Superior temporal gyrus (tissue), 1 donor: ENCODE measurements at regions not wholly inside any gene's neighbourhood (a gene's known extent, or its start where the extent isn't known, plus 50 kb on each side); places are given as distances from the start of the nearest gene placed in this dataset.
A peak's percentile ranks its signal among the peaks of the same experiment; 100 is the strongest.

Source experiments
- DNase-seq: peaks from one replicate; pipeline ENCODE4 v3.0.0-alpha.2; 2016; ENCODE audit errors: extremely low spot score

- no peak for DNase-seq
Measured at GRCh38 chr5:113902917-113903660, 389.6 kb downstream of the YTHDC2 start.

- no peak for DNase-seq
Measured at GRCh38 chr5:113909782-113910181, 396.3 kb downstream of the YTHDC2 start.

DNA sequence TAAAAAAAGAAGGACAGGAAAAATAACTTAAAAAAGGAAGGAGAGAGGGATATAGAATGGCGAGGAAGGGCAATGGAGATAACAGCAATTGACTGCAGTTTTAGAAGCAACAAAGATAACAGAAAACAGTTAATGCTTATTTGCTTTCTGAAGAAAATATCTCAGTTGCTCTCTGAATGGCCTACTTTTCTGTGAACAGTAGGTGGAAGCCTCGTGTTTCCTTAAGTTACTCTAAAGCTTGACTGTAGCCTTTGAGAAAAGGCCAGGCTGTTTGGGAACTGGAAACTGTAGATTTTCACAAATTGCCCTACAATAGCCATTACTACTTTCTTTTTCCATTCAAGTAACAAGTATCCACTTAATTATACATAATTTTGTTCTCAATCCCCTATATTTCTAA lies 404.5 kb downstream of the YTHDC2 start:
- DNase-seq: no peak

GRCh38 chr5:113922343-113922742 lies 408.8 kb downstream of the YTHDC2 start:
- DNase-seq: no peak

DNA sequence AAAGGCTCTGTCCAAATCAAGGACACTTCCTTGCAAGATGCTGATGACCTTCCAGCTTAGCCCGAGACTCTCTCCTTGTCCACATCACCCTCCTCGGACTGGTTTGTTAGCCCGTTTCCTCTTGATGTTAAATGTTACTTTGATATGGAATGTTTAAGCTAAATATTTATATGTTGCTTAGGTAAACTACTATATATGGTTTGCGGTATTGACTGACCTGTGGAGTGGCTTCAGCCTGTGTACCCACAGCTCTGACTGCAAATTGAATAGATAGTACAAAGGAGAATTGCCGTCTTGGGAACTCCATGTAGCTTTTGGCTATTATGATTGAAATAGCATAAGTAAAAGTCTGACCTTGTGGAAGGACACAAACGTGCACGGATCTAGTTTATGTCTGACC lies 422.0 kb downstream of the YTHDC2 start:
- DNase-seq: no peak

GRCh38 chr5:113937301-113937700 lies 423.8 kb downstream of the YTHDC2 start:
- DNase-seq: no peak

GRCh38 chr5:113939988-113940387 lies 421.9 kb upstream of the KCNN2 start:
- DNase-seq: no peak

DNA sequence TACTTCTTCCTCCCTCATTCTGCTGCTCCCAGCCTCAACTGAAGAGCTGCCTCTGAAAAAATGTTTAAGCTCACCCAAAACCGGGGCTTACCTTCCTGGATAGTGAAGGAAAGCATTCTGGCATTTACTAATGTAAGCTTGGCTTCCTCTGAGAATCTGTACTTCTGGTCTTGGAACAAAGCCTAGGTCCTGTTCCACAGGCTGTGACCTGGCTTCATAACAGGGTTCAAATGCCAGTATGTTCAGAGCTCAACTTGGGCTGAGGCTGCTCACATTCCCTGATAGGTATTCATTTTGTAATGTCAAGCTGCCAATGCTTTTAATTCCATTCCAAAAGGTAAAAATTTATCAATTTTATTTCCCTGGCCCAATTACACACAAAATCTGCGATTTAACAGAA lies 411.7 kb upstream of the KCNN2 start:
- DNase-seq: no peak

GRCh38 chr5:113965225-113965624 lies 396.6 kb upstream of the KCNN2 start:
- no peak for DNase-seq

DNA sequence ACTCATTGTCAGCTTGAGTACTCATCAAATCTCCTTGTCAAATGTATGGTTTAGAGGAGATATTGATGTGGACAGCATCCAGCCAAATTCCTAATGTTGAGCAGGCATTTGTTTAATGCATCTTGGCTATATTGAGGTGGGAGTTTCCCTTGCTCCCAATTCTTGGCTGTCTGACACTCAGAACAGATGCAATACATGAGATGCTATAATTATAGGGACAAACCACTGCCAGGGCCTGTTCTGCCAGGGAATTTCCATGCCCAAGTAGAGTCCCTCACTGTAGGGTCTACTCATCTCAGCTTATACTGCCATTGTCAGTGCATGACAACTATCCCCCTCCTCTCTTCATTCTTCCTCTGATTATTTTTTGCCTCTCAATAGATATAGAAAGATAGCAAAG lies 392.0 kb upstream of the KCNN2 start:
- peak; percentile 35 for DNase-seq

DNA sequence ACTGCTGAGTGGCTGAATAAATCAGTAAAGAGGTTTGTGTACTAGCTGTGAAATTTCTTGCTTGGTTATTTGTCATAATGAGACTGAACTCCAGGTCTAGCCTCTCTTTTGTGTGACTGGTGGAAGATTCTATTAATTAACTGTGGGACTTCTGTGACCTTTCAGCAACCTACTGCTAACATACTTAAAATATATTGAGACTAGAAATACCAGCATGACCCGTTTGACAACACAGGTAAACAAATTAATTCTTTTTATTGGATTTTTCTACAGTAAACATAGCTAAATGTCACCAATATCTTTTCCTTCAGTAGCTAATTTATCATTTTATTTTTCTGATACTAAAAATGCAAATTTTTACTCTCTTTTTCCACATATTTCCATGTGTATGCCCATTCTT lies 390.4 kb upstream of the KCNN2 start:
- no peak for DNase-seq

- no peak for DNase-seq
Measured at GRCh38 chr5:113974976-113975375, 386.9 kb upstream of the KCNN2 start.

DNA sequence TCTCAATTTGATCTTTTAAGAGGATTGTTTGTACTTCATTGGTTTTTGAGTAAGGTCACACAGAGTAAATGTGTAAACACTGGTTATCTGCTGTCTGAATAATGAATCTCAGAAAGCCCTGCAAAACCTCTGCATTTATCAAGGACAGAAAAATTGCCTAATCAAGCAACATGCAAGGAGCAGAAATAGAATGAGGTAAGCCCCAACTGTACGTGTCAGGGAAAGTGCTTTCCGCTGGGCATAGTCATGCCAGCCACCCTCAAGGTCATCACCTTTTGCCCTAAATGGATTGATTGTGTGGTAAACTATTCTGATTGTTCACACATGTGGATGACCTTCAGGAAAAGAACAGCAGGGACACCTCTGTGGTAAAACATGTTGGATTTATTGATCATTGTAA lies 376.9 kb upstream of the KCNN2 start:
- no peak for DNase-seq

- DNase-seq: no peak
Measured at GRCh38 chr5:113985505-113985904, 376.4 kb upstream of the KCNN2 start.

- DNase-seq: no peak
Measured at GRCh38 chr5:113989278-113989912, 372.5 kb upstream of the KCNN2 start.

DNA sequence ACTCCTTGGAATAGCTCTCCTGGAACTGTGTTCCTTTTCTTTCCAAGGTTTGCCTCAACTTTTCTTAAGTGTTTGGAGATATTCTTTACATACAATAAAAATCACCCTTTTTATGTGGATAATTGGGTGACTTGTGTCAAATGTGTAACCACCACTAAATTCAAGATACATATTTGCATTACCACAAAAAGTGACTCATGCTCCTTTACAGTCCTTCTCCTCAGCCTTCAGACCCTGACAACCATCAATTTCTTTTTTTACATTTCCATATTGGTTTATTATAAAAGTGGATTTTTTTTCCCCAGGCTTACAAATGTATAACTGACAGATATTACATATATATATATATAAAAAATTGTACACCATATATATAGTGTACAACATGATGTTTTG lies 372.0 kb upstream of the KCNN2 start:
- DNase-seq: no peak

DNA sequence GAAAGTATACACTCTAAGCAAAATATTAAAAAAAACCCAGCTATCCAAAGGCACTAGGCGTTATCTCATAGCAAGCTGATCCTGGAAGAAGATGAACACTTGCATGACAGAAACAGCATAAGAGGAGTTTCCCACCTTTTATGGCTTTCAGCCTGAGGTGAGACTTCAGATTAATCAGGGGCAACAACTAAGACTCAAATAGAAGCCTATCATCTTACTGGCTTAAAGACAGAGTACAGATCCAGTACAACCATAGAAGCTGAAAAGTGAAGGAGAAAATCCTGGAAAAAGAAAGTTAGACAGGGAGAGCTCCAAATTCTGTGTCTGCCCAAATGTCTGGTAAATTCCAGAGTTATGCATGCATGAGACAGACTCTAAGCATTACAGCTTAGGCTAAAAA lies 360.8 kb upstream of the KCNN2 start:
- DNase-seq: no peak

DNA sequence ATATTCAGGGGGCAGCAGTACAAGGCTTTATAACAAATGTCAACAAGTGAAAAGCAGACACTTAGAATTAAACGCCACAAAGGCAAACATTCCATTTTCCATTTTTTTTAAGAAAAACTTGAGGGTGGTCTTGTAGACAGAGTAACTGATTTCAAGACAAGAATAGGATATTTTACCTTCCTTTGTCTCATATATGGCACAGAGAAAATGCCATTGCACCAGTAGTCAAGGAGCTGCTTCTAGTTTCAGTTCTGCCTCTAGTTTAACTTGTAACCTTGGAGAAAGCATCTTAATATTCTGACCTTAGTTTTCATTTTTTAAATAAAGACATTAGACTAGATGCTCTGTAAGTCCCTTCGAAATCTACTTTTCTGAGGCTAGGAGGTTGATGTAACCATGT lies 355.3 kb upstream of the KCNN2 start:
- DNase-seq: no peak

DNA sequence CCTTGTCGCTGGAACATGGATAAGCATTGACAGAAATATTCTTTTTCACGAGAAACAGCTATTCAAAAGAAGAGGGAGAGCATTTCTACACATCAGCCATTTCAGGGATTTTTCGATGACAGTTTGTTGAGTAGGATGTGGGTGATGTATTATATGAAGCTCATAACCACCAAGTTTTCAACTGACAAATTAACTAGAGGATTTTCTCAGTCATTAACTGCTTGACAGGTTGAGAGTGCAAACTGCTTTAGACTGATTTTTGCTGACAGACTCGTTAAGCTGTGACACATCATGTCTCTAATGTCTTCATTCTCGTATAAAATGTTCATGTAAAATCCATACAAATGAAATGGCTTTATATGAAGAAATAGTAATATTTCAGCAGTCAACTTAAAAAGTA lies 354.2 kb upstream of the KCNN2 start:
- no peak for DNase-seq

DNA sequence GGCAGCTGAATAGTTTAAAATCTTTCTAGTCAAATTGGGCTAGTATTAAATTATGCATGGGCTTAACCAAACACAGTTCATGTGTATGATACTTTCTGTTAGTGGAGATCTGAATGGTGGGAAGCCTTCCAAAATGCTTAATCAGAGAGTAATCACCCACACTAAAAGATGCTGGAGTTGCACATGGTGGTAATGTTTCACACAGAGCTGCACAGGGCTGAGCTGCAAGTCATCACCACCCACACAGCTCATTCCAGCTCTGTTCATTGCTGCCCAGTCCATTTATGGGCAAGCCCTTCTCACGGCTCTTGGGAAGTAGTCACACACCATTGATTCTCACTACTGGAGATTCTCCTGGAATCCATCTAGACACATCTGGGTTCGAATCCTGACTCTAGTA lies 351.5 kb upstream of the KCNN2 start:
- no peak for DNase-seq

DNA sequence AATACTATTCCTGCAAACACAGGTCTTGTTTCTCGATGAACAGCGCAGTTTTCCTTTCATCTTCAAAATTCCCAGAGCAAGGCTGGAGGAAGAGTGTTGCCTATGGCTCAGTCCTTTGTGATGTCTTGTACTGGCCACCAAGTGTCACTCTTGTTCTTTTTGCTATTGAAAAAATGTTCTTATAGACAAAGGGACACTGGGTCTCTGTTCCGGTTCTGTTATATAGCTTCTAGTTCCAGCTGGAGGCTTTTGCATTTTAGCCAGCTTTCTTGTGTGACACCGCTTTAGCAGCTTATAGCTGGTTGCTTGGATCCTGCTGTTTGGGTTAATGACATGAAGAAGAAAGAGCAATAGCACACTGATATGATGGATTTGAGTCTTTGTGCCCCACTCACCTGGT lies 343.7 kb upstream of the KCNN2 start:
- peak; percentile 76 for DNase-seq

GRCh38 chr5:114038756-114039155 lies 323.1 kb upstream of the KCNN2 start:
- DNase-seq: no peak

- DNase-seq: no peak
Measured at GRCh38 chr5:114050087-114050486, 311.8 kb upstream of the KCNN2 start.

GRCh38 chr5:114053372-114053771 lies 308.5 kb upstream of the KCNN2 start:
- DNase-seq: no peak
